ENCODE measurements at regions not wholly inside any gene's neighbourhood (a gene's known extent, or its start where the extent isn't known, plus 50 kb on each side); places are given as distances from the start of the nearest gene placed in this dataset.

DNA sequence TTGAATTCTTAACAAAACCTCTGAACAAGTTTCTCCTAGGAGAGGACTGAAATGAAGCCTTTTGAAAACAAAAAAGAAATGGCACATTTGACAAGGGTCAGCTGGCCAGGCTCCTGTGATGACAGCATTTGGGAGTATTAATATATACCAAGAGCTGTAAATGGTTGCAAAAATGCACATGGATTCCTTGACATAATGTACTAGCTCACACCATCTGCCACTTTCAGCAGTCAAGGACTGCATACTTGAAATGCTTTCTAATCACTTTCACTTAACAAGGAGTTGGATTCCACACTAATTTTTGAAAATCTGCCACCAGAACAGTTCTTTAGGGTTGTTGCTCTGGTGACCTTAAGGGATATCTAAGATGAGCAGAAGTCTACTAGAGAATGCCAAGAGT lies 236.7 kb upstream of the TOX3 start:
- Histone ChIP-seq H3K9ac (replicated peaks in 1 of 4; ENCODE audit: extremely low read depth in 1 of 4, low read depth in 3 of 4, low read length in 3 of 4) (no peak overlapping the region), H3K9me3 (ENCODE audit: insufficient read depth in 2 of 2, low read depth in 1 of 2, low read length in 1 of 2) (no peaks in the 10 kb centered on the region), H4K91ac (replicated peaks; ENCODE audit: insufficient read length, low read length) (no peak overlapping the region), H2BK20ac (ENCODE audit: low read length) (no peak overlapping the region), H4K5ac (ENCODE audit: insufficient read length, low read depth, low read length) (no peak overlapping the region), H2AFZ (ENCODE audit: low read length) (no peak overlapping the region), H3K23ac (ENCODE audit: insufficient read length) (no peak overlapping the region), H4K8ac (ENCODE audit: extremely low read depth, insufficient read depth, low read length) (no peak overlapping the region), H3K18ac (ENCODE audit: extremely low read depth, low read length) (no peak overlapping the region), H3K27ac (ENCODE audit: low read depth, low read length) (no peak overlapping the region), H3K23me2 (ENCODE audit: low read depth, low read length) (no peaks in the 10 kb centered on the region), H2BK12ac (ENCODE audit: low read depth, low read length) (no peak overlapping the region), H2BK5ac (ENCODE audit: low read depth, low read length) (no peak overlapping the region), H3K4me3 (ENCODE audit: extremely low read depth in 1 of 4, insufficient read depth in 2 of 4, low read depth in 3 of 4, low read length in 4 of 4) (no peak overlapping the region), H3K27me3 (replicated peaks in 1 of 4; ENCODE audit: control insufficient read depth in 3 of 4, extremely low read depth in 1 of 4, insufficient read depth in 3 of 4, low read length in 3 of 4) (no peaks in the 10 kb centered on the region), H2BK15ac (ENCODE audit: low read length) (no peak overlapping the region), H2AK5ac (ENCODE audit: low read depth, low read length) (no peak overlapping the region), H3K56ac (replicated peaks; ENCODE audit: insufficient read length, low read depth, low read length) (no peak overlapping the region), H4K20me1 (replicated peaks in 1 of 2; ENCODE audit: control insufficient read depth in 1 of 2, insufficient read depth in 2 of 2, low read length in 2 of 2) (no peaks in the 10 kb centered on the region), H3K4me1 (replicated peaks in 1 of 4; ENCODE audit: control insufficient read depth in 3 of 4, insufficient read depth in 4 of 4, low read length in 3 of 4) (no peaks in the 10 kb centered on the region), H3K79me2 (ENCODE audit: control insufficient read depth in 1 of 2, insufficient read depth in 2 of 2, low read length in 2 of 2) (no peaks in the 10 kb centered on the region), H3K14ac (ENCODE audit: insufficient read length) (no peak overlapping the region), H2BK120ac (replicated peaks; ENCODE audit: low read depth, low read length) (no peak overlapping the region), H3K4ac (replicated peaks; ENCODE audit: insufficient read length, low read depth, low read length) (no peak overlapping the region), H3K36me3 (ENCODE audit: control insufficient read depth in 2 of 4, insufficient read depth in 4 of 4, low read length in 3 of 4) (no peaks in the 10 kb centered on the region), H3K4me2 (ENCODE audit: insufficient read depth in 1 of 2, low read depth in 2 of 2, low read length in 2 of 2) (no peak overlapping the region), H3K79me1 (ENCODE audit: low read depth, low read length) (no peaks in the 10 kb centered on the region)
- FAIRE-seq (no peak), DNase-seq (ENCODE audit: low read depth in 1 of 2, low spot score in 2 of 2) (no peak)
- ChIA-PET POLR2A (ENCODE audit: partially characterized antibody) (no interaction called here), CTCF (ENCODE audit: partially characterized antibody) (interaction anchor here (0.7 kb wide), 1 partner anchor 77 kb away, joined by 3 read pairs; no protein-coding TSS in a partner anchor)
- TF ChIP-seq, protein P1, sequence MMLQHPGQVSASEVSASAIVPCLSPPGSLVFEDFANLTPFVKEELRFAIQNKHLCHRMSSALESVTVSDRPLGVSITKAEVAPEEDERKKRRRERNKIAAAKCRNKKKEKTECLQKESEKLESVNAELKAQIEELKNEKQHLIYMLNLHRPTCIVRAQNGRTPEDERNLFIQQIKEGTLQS (IDR thresholded peaks at IDR 0.05; ENCODE audit: insufficient read depth, low read depth, low read length) = no peak
- TF ChIP-seq JUND (IDR thresholded peaks at IDR 0.05; ENCODE audit: low read length) (no peak), NANOG (IDR thresholded peaks at IDR 0.05; ENCODE audit: insufficient read depth, low read depth, low read length, poor library complexity, severe bottlenecking) (no peak), SRF (IDR thresholded peaks at IDR 0.05; ENCODE audit: low read depth, low read length) (no peak), CREB1 (IDR thresholded peaks at IDR 0.05) (no peak), GTF2F1 (IDR thresholded peaks at IDR 0.05; ENCODE audit: borderline replicate concordance, low read depth, low read length) (no peak), CHD1 (IDR thresholded peaks at IDR 0.05; ENCODE audit: low read depth, low read length) (no peak), MAX (IDR thresholded peaks at IDR 0.05) (no peak), CTBP2 (IDR thresholded peaks at IDR 0.05; ENCODE audit: borderline replicate concordance, insufficient read depth, insufficient read length, low read length) (no peak), NRF1 (IDR thresholded peaks at IDR 0.05; ENCODE audit: low read depth, low read length) (no peak), RFX5 (IDR thresholded peaks at IDR 0.05; ENCODE audit: borderline replicate concordance, low read depth, low read length) (no peak), EP300 (IDR thresholded peaks at IDR 0.05; ENCODE audit: borderline replicate concordance in 1 of 2, low read depth in 2 of 2, low read length in 2 of 2) (no peak), SIX5 (IDR thresholded peaks at IDR 0.05; ENCODE audit: low read depth, low read length) (no peak), KDM1A (IDR thresholded peaks at IDR 0.05; ENCODE audit: borderline replicate concordance, low read length) (no peak), RXRA (IDR thresholded peaks at IDR 0.05; ENCODE audit: insufficient read depth, low read depth, low read length) (no peak), POU5F1 (IDR thresholded peaks at IDR 0.05; ENCODE audit: low read depth, low read length) (no peak)
